ENCODE measurements at regions not wholly inside any gene's neighbourhood (a gene's known extent, or its start where the extent isn't known, plus 50 kb on each side); places are given as distances from the start of the nearest gene placed in this dataset.

GRCh38 chr6:141992109-141992508 lies 140.6 kb upstream of the GJE1 start:
- Histone ChIP-seq H3F3A (ENCODE audit: insufficient read depth) (no peaks in the 10 kb centered on the region), H3K9ac (ENCODE audit: low read length) (no peak overlapping the region), H2AFZ (ENCODE audit: low read depth, low read length, severe bottlenecking) (no peak overlapping the region), H3K4me2 (ENCODE audit: low read depth, low read length, poor library complexity, severe bottlenecking) (no peak overlapping the region), H4K20me1 (ENCODE audit: low read depth, low read length) (no peaks in the 10 kb centered on the region), H3K9me3 (ENCODE audit: insufficient read depth, low read length) (no peaks in the 10 kb centered on the region), H3K27me3 (ENCODE audit: low read length) (no peaks in the 10 kb centered on the region), H3K79me2 (ENCODE audit: insufficient read depth, low read length) (no peaks in the 10 kb centered on the region), H3K9me2 (replicated peaks; ENCODE audit: insufficient read depth, low read length) (no peaks in the 10 kb centered on the region), H3K27ac (ENCODE audit: low read depth, low read length) (no peak overlapping the region), H3K36me3 (ENCODE audit: low read length) (no peaks in the 10 kb centered on the region), H3K4me3 (ENCODE audit: insufficient read depth, low read length, poor library complexity, severe bottlenecking) (no peak overlapping the region)
- TF ChIP-seq CTCF (IDR thresholded peaks at IDR 0.05; ENCODE audit: insufficient read depth, low read length, poor library complexity, severe bottlenecking), result no peak

- no peaks in the 10 kb centered on the region for H3K9me3 ChIP-seq (ENCODE audit: insufficient read depth, low read length)
- H3K36me3 ChIP-seq (ENCODE audit: low read length), result no peaks in the 10 kb centered on the region
- TF ChIP-seq CTCF (IDR thresholded peaks at IDR 0.05; ENCODE audit: insufficient read depth, low read length, poor library complexity, severe bottlenecking) (no peak), EZH2phosphoT487 (conservative IDR thresholded peaks at IDR 0.05; ENCODE audit: low read length) (no peak)
- H3K9ac ChIP-seq (ENCODE audit: low read length), result no peak overlapping the region
- H3K79me2 ChIP-seq (ENCODE audit: insufficient read depth, low read length), result no peaks in the 10 kb centered on the region
- H4K20me1 ChIP-seq (ENCODE audit: low read depth, low read length), result no peaks in the 10 kb centered on the region
- no peak overlapping the region for H3K4me3 ChIP-seq (ENCODE audit: insufficient read depth, low read length, poor library complexity, severe bottlenecking)
- H2AFZ ChIP-seq (ENCODE audit: low read depth, low read length, severe bottlenecking), result no peak overlapping the region
- no peak overlapping the region for H3K4me2 ChIP-seq (ENCODE audit: low read depth, low read length, poor library complexity, severe bottlenecking)
- no peak overlapping the region for H3K27ac ChIP-seq (ENCODE audit: low read depth, low read length)
- no peaks in the 10 kb centered on the region for H3F3A ChIP-seq (ENCODE audit: insufficient read depth)
- no peaks in the 10 kb centered on the region for H3K27me3 ChIP-seq (ENCODE audit: low read length)
- H3K9me2 ChIP-seq (replicated peaks; ENCODE audit: insufficient read depth, low read length), result no peaks in the 10 kb centered on the region
Measured at GRCh38 chr6:141990840-141991239, 141.9 kb upstream of the GJE1 start.

GRCh38 chr6:141989706-141989959 lies 143.1 kb upstream of the GJE1 start:
- no peaks in the 10 kb centered on the region for H3K79me2 ChIP-seq (ENCODE audit: insufficient read depth, low read length)
- no peaks in the 10 kb centered on the region for H3K36me3 ChIP-seq (ENCODE audit: low read length)
- H3K27me3 ChIP-seq (ENCODE audit: low read length), result no peaks in the 10 kb centered on the region
- no peaks in the 10 kb centered on the region for H4K20me1 ChIP-seq (ENCODE audit: low read depth, low read length)
- no peak overlapping the region for H3K4me3 ChIP-seq (ENCODE audit: insufficient read depth, low read length, poor library complexity, severe bottlenecking)
- H2AFZ ChIP-seq (ENCODE audit: low read depth, low read length, severe bottlenecking), result no peak overlapping the region
- H3K9me3 ChIP-seq (ENCODE audit: insufficient read depth, low read length), result no peaks in the 10 kb centered on the region
- no peak for TF ChIP-seq EZH2phosphoT487 (conservative IDR thresholded peaks at IDR 0.05; ENCODE audit: low read length)
- TF ChIP-seq CTCF (IDR thresholded peaks at IDR 0.05; ENCODE audit: insufficient read depth, low read length, poor library complexity, severe bottlenecking), result no peak
- H3F3A ChIP-seq (ENCODE audit: insufficient read depth), result no peaks in the 10 kb centered on the region
- no peak overlapping the region for H3K27ac ChIP-seq (ENCODE audit: low read depth, low read length)
- H3K9ac ChIP-seq (ENCODE audit: low read length), result no peak overlapping the region
- no peak overlapping the region for H3K4me2 ChIP-seq (ENCODE audit: low read depth, low read length, poor library complexity, severe bottlenecking)
- no peaks in the 10 kb centered on the region for H3K9me2 ChIP-seq (replicated peaks; ENCODE audit: insufficient read depth, low read length)
